Mesodermal cell (in vitro differentiated cells): ENCODE measurements at regions not wholly inside any gene's neighbourhood (a gene's known extent, or its start where the extent isn't known, plus 50 kb on each side); places are given as distances from the start of the nearest gene placed in this dataset.
A peak's percentile ranks its signal among the peaks of the same experiment; 100 is the strongest.
"Not testable (repeated sequence)": the region's sequence is repeated elsewhere in the genome, so short reads cannot be mapped to it uniquely, and the experiment has no call there.

ENCODE experiments used
- H3K27ac ChIP-seq: 2 replicates; pipeline ENCODE4 v1.7.0; 2013; ENCODE audit warnings: mild to moderate bottlenecking, low read depth, low read length, moderate library complexity; ENCODE audit not compliant: severe bottlenecking
- H3K36me3 ChIP-seq: 2 replicates; pipeline ENCODE4 v1.7.1; 2013; ENCODE audit warnings: mild to moderate bottlenecking, low read length, moderate library complexity; ENCODE audit not compliant: control insufficient read depth, insufficient read depth
- H3K4me1 ChIP-seq: one replicate; pipeline ENCODE4 v1.7.1; 2013; ENCODE audit warnings: mild to moderate bottlenecking, low read length; ENCODE audit not compliant: insufficient read depth, control insufficient read depth, poor library complexity, severe bottlenecking
- H3K4me3 ChIP-seq: 2 replicates; pipeline ENCODE4 v1.7.0; 2013; ENCODE audit warnings: low read length, control low read depth, mild to moderate bottlenecking; ENCODE audit not compliant: insufficient read depth, poor library complexity, severe bottlenecking; ENCODE audit errors: extremely low read depth
- H3K9me3 ChIP-seq: 2 replicates; pipeline ENCODE4 v1.7.1; 2013; ENCODE audit warnings: mild to moderate bottlenecking, low read length, moderate library complexity; ENCODE audit not compliant: control insufficient read depth
- WGBS, 2 experiments: methylation state at CpG; one replicate each; pipeline ENCODE4 v1.1.5; 2013; ENCODE audit warnings: missing lambda C conversion rate in 2 of 2; ENCODE audit not compliant: insufficient coverage in 2 of 2; 5-methylcytosine and 5-hydroxymethylcytosine counted together

DNA sequence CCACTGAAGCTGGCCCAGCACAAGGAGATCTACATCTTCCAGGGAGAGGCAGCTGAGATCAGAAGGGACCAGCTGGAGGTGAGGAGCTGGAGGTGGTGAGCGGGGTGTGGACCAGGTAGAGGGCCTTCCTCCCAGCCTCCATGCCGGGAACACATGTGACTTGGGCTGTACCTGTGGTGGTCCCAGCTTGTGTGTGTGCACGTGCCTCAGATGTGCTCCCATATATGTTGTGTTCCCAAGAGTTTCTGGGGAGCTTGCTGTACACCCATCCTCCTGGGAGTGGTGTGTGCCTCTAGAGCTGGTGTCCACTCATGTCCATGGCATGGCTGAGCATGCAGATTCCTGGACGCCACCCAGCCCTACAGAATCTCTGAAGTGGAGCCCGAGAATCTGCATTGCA is 183.7 kb upstream of the AKAP13 start:
- not testable (repeated sequence) for H3K4me1 ChIP-seq, H3K36me3 ChIP-seq, H3K9me3 ChIP-seq, H3K27ac ChIP-seq, H3K4me3 ChIP-seq
- no CpG with 5 or more reads among the region's 5 CpGs for WGBS, 2 experiments

DNA sequence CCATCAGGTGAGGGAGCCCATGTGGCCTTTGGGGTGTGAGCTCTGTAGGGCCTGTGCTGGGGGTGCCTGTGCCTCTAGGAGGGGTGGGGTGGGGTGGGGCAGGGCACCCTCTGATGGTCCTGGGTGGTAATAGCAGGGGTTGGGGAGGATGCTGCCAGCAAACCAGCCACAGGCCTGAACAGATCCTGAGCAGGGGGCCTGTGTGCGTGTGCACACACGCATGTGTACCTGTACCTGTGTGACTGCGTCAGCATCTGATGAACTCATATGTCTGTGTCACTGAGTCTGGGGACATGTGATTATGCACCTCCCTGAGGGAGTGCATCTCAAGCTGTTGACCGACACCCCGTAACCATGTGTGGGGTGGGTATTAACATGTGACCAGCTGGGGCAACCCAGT is 182.8 kb upstream of the AKAP13 start:
- not testable (repeated sequence) for H3K9me3 ChIP-seq, H3K4me1 ChIP-seq, H3K27ac ChIP-seq, H3K36me3 ChIP-seq, H3K4me3 ChIP-seq
- no CpG with 5 or more reads among the region's 5 CpGs for WGBS, 2 experiments

DNA sequence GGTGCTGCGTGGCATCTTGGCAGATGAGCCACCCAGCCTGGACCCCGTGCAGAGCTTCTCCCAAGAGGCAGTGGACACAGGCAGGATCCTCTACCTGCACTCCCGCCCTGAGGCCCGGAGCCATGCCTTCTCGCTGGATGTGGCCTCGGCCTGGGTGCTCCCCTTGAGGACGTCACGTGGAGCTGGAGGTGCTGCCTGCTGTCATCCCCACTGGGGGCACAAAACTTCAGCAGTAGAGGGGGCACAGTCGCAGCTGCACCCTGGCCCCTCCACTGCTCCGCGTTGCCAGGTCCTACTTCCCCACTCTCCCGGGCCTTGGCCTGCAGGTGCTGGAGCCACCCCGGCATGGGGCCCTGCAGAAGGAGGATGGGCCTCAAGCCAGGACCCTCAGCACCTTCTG is 182.0 kb upstream of the AKAP13 start:
- not testable (repeated sequence) for H3K27ac ChIP-seq

DNA sequence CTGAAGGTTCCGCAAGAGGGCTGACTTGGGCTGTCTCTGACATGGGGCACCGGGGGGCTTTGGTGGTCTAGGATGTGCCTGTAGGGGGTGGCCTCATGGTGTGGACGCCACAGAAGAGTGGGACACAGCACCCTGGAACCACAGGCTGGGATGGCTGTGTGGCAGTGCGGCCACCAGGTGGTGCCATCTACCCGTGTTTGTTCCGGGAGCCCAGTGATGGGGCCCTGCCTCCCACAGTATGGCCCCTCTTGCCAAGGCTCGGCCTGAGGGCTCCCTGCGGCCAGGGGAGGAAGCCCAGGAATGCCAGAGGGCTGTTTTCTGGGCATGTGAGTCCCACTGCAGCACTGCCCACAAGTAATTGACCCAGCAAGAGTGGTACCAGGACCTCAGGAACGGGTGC is 180.2 kb upstream of the AKAP13 start:
- not testable (repeated sequence) for H3K4me1 ChIP-seq, H3K27ac ChIP-seq, H3K4me3 ChIP-seq, H3K9me3 ChIP-seq, H3K36me3 ChIP-seq
- WGBS, 2 experiments: no CpG with 5 or more reads among the region's 9 CpGs

More for the DNA sequence above, 182.0 kb upstream of the AKAP13 start:
- not testable (repeated sequence) for H3K4me3 ChIP-seq, H3K4me1 ChIP-seq, H3K36me3 ChIP-seq, H3K9me3 ChIP-seq
- WGBS, 2 experiments: no CpG with 5 or more reads among the region's 13 CpGs

DNA sequence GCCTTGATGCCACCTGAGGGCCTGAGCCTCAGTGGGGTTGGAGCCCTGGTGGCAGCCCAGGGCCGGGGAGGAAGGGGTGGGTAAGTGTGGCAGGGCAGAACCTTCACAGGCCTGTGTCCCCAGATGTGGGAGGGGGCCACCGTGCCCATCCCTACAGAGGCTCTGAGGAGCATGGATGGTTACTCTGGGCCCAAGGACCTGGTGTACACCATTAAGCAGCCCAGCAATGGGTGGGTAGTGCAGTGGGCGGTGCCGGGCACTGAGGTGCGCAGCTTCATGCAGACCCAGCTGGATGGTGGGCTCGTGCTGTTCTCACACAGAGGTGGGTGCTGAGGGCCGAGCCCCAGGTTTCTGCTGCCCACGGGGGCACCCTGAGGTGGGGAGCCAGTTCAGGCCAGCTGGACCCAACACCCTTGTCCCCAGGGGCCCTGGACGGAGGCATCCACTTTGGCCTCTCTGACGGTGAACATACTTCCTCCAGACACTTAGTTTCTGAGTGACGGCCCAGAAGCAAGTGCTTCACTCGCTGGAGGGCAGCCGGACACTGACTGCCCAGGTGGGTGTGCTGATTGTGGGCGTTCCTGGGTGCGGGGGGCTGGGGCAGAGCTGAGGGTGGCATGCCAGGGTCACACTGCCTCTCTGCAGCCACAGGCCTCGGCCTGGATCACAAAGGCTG is 179.1 kb upstream of the AKAP13 start:
- H3K9me3 ChIP-seq, H3K4me3 ChIP-seq, H3K36me3 ChIP-seq, H3K27ac ChIP-seq, H3K4me1 ChIP-seq: not testable (repeated sequence)
- WGBS, 2 experiments: 100% methylated on average over 1 of the region's 16 CpGs; no CpG with 5 or more reads in 1 of the 2 experiments

DNA sequence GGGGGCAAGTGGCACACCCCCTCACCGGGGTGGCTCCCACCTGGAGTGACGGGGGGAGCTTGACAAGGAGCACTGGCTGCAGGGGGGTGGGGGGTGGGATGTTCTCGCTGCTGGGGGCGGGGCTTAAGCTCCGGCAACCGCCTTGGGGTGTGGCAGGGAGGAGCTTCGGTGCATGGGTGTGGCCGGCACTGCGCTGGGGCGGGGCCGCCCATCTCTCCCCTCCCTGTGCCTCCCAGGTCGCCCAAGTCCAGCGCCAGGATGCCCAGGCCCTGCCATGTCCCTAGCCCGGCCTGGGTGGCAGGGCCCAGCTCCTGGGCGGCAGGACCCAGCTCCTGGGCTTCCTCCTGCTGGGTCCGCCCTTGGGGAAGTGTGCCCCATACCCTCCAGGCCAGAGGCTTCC is 175.9 kb upstream of the AKAP13 start:
- not testable (repeated sequence) for H3K9me3 ChIP-seq, H3K36me3 ChIP-seq, H3K27ac ChIP-seq, H3K4me3 ChIP-seq, H3K4me1 ChIP-seq
- no CpG with 5 or more reads among the region's 16 CpGs for WGBS, 2 experiments

DNA sequence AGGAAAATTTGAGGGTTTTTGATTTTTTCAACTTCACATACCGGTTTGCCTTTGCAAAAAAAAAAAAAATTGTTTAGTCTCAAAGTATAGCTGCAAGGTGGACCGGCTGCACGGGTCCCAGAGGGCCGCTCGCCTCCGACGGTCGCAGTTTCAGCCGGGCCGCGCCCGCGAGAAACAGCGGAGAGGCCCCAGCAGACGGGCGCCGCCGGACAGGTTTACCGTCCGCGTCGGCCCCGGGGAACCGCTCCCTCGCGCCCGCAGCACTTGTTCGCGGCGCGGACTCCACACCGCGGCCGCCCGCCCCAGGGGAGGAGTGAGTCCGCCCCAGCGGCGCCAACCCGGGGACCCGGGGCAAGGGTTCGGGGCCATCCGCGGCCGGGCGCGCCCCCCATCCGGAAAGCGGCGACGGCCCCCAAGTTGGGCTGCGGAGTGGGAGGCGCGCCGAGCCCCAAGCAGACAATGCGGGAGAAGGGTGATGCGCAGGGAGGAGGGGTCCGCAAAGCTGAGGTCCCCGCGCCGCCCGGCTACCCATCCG is 146.5 kb upstream of the AKAP13 start:
- H3K4me1 ChIP-seq, H3K36me3 ChIP-seq, H3K9me3 ChIP-seq, H3K27ac ChIP-seq: not testable (repeated sequence)
- H3K4me3 ChIP-seq: peak overlapping the region; percentile 27
- WGBS, 2 experiments: no CpG with 5 or more reads among the region's 62 CpGs

DNA sequence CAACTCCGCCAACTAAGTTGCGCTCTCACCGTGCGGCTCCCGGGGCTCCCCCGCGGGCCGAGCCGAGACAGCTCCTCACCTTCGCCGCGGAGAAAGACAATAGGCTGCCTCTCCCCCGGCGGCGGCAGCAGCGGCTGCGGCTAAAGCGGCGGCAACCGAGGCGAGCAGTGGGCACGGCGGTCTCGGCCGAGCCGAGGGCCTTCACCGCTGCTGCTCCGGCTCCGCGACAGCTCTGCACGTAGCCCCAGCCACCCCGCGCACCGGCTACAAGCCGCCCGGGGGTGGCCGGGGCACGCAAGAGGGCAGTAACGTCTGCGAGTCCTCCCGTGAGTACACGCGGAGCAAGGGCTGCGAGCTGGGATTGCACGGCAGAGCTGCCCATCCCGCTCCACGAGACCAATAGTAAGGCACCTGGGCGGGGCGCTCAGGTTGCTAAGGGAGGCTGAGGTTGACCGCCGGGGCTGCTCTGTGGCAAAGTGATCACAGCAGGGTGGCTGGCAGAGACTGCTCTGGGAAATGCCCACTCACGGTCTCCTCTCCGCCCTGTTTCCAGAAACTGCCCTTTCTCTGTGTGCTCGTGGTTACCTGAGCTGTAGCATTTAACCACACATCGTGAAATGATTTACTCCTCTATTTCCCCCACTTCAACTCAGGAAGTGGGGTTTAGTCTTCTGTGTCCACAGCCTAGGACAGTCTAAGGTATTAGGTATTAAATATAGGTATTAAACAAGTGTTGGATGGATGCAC is 145.8 kb upstream of the AKAP13 start:
- H3K36me3 ChIP-seq, H3K4me1 ChIP-seq, H3K27ac ChIP-seq, H3K4me3 ChIP-seq, H3K9me3 ChIP-seq: not testable (repeated sequence)
- WGBS, 2 experiments: no CpG with 5 or more reads among the region's 55 CpGs

DNA sequence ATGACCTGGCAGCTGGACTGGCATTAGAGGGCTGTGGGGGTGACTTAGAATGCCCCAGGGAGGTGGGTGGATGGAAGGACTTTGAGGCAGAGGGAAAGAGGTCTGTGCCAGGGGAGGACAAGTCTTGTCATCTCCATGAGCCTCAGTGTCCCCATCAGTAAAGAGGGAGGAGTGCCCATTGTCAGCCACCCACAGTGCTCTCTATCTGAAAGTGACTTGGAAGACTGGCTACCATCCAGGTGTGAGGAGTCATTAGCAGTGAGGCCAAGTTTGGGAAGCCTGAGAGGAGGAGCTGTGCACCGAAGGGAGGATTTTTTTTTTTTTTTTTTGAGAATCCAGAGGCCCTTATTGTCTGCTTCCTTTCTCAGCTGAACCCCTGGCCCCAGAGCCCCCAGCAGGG is 136.3 kb upstream of the AKAP13 start:
- WGBS, 2 experiments: no CpG with 5 or more reads among the region's 1 CpG
- H3K4me3 ChIP-seq, H3K27ac ChIP-seq, H3K36me3 ChIP-seq, H3K9me3 ChIP-seq, H3K4me1 ChIP-seq: not testable (repeated sequence)

DNA sequence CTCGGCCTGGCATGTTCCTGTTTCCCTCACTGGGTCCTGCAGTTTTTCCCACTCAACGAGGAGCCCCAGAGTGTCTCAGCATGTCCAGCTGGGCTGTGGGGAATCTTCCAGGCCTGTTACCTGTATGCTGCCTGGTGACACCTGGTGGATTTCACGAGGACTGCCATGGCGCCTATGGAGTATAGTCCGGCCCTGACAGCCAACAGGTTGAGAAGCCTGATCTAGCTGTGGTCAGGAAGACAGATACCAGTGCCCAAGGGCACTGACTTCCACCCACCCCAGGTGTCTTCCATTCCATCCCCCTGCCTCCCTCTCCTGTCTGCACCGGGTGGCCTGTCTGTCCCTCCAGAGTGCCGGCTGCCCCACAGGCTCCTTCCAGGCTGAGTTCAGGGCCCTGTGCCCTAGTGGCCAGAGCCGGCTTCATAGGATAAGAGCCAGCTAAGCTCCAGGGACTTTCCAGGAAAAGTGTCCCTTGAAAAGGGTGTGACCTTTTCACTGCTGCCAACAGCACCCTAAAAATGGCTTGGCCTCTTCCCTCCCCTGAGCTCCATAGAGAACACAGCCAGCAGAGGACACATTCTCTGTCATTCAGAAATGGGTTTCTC is 129.4 kb upstream of the AKAP13 start:
- H3K4me3 ChIP-seq, H3K36me3 ChIP-seq, H3K27ac ChIP-seq, H3K9me3 ChIP-seq, H3K4me1 ChIP-seq: not testable (repeated sequence)
- WGBS, 2 experiments: 72 to 79% methylated on average over 5 to 8 of the region's 8 CpGs
